HG03159 (cell line): ENCODE measurements at regions not wholly inside any gene's neighbourhood (a gene's known extent, or its start where the extent isn't known, plus 50 kb on each side); places are given as distances from the start of the nearest gene placed in this dataset.

ENCODE experiments used
- ATAC-seq: cut with Tn5 transposase; IDR thresholded peaks from one replicate; pipeline ENCODE4 v1.9.1; 2021; ENCODE audit warnings: mild to moderate bottlenecking, moderate library complexity; ENCODE audit not compliant: unreplicated experiment

- no peak for ATAC-seq
These were observed 166.6 kb downstream of the SLC28A3 start for GRCh38 chr9:84173961-84174360.

- no peak for ATAC-seq
These were observed 166.1 kb downstream of the SLC28A3 start for GRCh38 chr9:84174486-84174885.

GRCh38 chr9:84177407-84177806 is 163.2 kb downstream of the SLC28A3 start:
- ATAC-seq, result no peak

- no peak for ATAC-seq
These were observed 161.0 kb downstream of the SLC28A3 start for GRCh38 chr9:84179531-84179930.

- ATAC-seq, result no peak
These were observed 153.5 kb downstream of the SLC28A3 start for GRCh38 chr9:84187090-84187489.

- ATAC-seq, result no peak
These were observed 150.7 kb downstream of the SLC28A3 start for GRCh38 chr9:84189904-84190303.

- ATAC-seq, result no peak
These were observed 150.1 kb downstream of the SLC28A3 start for GRCh38 chr9:84190411-84190810.

- no peak for ATAC-seq
These were observed 133.7 kb downstream of the SLC28A3 start for GRCh38 chr9:84206801-84207370.

- no peak for ATAC-seq
These were observed 133.0 kb downstream of the SLC28A3 start for GRCh38 chr9:84207491-84207951.

GRCh38 chr9:84212246-84212645 is 128.3 kb downstream of the SLC28A3 start:
- no peak for ATAC-seq

- ATAC-seq, result no peak
These were observed 127.6 kb downstream of the SLC28A3 start for GRCh38 chr9:84212982-84213381.

GRCh38 chr9:84216151-84216550 is 124.4 kb downstream of the SLC28A3 start:
- ATAC-seq, result no peak

GRCh38 chr9:84218322-84218721 is 122.2 kb downstream of the SLC28A3 start:
- no peak for ATAC-seq

- no peak for ATAC-seq
These were observed 116.3 kb downstream of the SLC28A3 start for GRCh38 chr9:84224246-84224645.
